ENCODE measurements at regions not wholly inside any gene's neighbourhood (a gene's known extent, or its start where the extent isn't known, plus 50 kb on each side); places are given as distances from the start of the nearest gene placed in this dataset.

DNA sequence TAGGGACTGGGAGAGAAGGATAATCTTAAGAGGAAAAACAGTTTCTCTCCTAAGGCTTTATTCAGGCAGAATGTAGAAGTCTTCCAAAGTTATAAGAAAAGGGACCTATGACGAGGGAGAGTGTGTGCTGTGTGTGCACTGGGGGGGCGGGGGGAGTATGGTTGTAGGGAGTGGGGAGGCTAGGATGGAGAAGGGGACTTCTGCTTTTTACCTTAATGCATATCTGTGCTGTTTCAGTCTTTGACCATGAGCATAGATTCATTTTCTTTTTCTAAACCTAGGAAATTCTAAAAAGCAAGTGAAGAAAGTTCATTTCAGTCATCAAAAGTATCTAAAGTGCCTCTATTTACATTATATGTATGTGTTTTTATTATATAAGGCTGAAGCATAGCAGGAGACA, 52.6 kb upstream of the RASA2 start:
- no peaks in the 10 kb centered on the region for H3K4me1 ChIP-seq (ENCODE audit: control insufficient read depth, extremely low read depth, insufficient read depth, low read length)
- FAIRE-seq (no peak), DNase-seq (ENCODE audit: low read depth, low spot score) (no peak)
- no peak overlapping the region for H3K27ac ChIP-seq (ENCODE audit: insufficient read depth, low read depth, low read length)
- no peak overlapping the region for H2AFZ ChIP-seq (ENCODE audit: low read depth, low read length)
- intact Hi-C loops (cut with micrococcal nuclease), result no loop called here
- H3K9me3 ChIP-seq (replicated peaks; ENCODE audit: control insufficient read depth, insufficient read depth, low read length), result no peaks in the 10 kb centered on the region
- H3K27me3 ChIP-seq (ENCODE audit: control insufficient read depth in 2 of 2, insufficient read depth in 2 of 2, low read length in 2 of 2), result no peaks in the 10 kb centered on the region
- no peaks in the 10 kb centered on the region for H3K9me1 ChIP-seq (replicated peaks; ENCODE audit: control insufficient read depth, extremely low read depth, insufficient read depth, low read length)
- no peak overlapping the region for H3K4me3 ChIP-seq (replicated peaks in 1 of 3; ENCODE audit: insufficient read depth in 1 of 3, low read depth in 1 of 3, low read length in 3 of 3)
- POLR2A ChIA-PET, result interaction anchor here (0.6 kb wide), 1 partner anchor 92 kb away, joined by 4 read pairs; no protein-coding TSS in a partner anchor
- H4K20me1 ChIP-seq (replicated peaks; ENCODE audit: control insufficient read depth, extremely low read depth, insufficient read depth, low read length), result no peaks in the 10 kb centered on the region
- H3K79me2 ChIP-seq (ENCODE audit: control insufficient read depth, insufficient read depth, low read length), result peaks cover 38% of the 10 kb centered on the region
- TF ChIP-seq POLR2A (IDR thresholded peaks at IDR 0.05; ENCODE audit: low read depth, low read length) (no peak), MYC (IDR thresholded peaks at IDR 0.05; ENCODE audit: low read depth, low read length) (no peak), GATA2 (IDR thresholded peaks at IDR 0.05; ENCODE audit: insufficient read depth, insufficient read length, low read depth, low read length) (no peak), EZH2 (IDR thresholded peaks at IDR 0.05; ENCODE audit: borderline replicate concordance, low read depth, low read length, severe bottlenecking) (no peak), JUN (IDR thresholded peaks at IDR 0.05; ENCODE audit: borderline replicate concordance, insufficient read depth, insufficient read length, low read depth) (no peak)
- BruUV-seq (replicated peaks), result no TSS peak
- dilution Hi-C loops (cut with MboI; ENCODE audit: extremely low pct_ligation_motif_present, low sequenced_read_pairs), result no loop called here
- CTCF ChIA-PET, result interaction anchor here (1.0 kb wide), 1 partner anchor 74 kb away, joined by 4 read pairs; no protein-coding TSS in a partner anchor
- peaks cover 7 to 10% of the 10 kb centered on the region in 2 experiments for H3K36me3 ChIP-seq (ENCODE audit: control insufficient read depth in 2 of 2, extremely low read depth in 1 of 2, insufficient read depth in 2 of 2, low read length in 2 of 2)
- no peak overlapping the region for H3K4me2 ChIP-seq (ENCODE audit: insufficient read depth, low read length)
- no peak overlapping the region for H3K9ac ChIP-seq (replicated peaks; ENCODE audit: extremely low read depth, insufficient read depth, low read length)

DNA sequence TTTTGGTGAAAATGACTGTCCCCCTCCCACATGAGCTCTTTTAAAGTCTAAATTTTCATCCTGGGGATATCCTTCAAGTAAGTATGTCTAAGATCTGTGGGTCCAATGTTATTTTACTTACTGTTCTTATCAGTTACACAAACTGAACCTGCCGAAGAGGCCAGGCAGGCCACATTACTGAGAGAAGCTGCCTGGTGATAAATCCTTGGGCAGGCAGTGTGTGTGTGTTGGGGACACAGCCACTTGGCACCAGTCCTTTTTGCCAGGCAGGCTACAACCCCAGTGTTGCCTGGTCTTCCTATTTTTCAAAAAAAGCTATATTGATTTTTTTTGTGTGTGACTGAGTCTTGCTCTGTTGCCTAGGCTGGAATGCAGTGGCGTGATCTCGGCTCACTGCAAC, 50.6 kb upstream of the RASA2 start:
- Histone ChIP-seq H3K9me3 (replicated peaks; ENCODE audit: control insufficient read depth, insufficient read depth, low read length) (no peaks in the 10 kb centered on the region), H3K36me3 (ENCODE audit: control insufficient read depth in 2 of 2, extremely low read depth in 1 of 2, insufficient read depth in 2 of 2, low read length in 2 of 2) (peaks cover 0 to 2% of the 10 kb centered on the region in 2 experiments), H3K4me3 (replicated peaks in 1 of 3; ENCODE audit: insufficient read depth in 1 of 3, low read depth in 1 of 3, low read length in 3 of 3) (no peak overlapping the region), H4K20me1 (replicated peaks; ENCODE audit: control insufficient read depth, extremely low read depth, insufficient read depth, low read length) (no peaks in the 10 kb centered on the region), H3K27me3 (ENCODE audit: control insufficient read depth in 2 of 2, insufficient read depth in 2 of 2, low read length in 2 of 2) (no peaks in the 10 kb centered on the region), H3K4me1 (ENCODE audit: control insufficient read depth, extremely low read depth, insufficient read depth, low read length) (peaks cover 6% of the 10 kb centered on the region), H3K27ac (ENCODE audit: insufficient read depth, low read depth, low read length) (no peak overlapping the region), H2AFZ (ENCODE audit: low read depth, low read length) (no peak overlapping the region), H3K9me1 (replicated peaks; ENCODE audit: control insufficient read depth, extremely low read depth, insufficient read depth, low read length) (no peaks in the 10 kb centered on the region), H3K79me2 (ENCODE audit: control insufficient read depth, insufficient read depth, low read length) (peaks cover 27% of the 10 kb centered on the region), H3K4me2 (ENCODE audit: insufficient read depth, low read length) (no peak overlapping the region), H3K9ac (replicated peaks; ENCODE audit: extremely low read depth, insufficient read depth, low read length) (no peak overlapping the region)
- POLR2A ChIA-PET, result no interaction called here
- DNase-seq (ENCODE audit: low read depth, low spot score), result no peak
- CTCF ChIA-PET, result interaction anchor here (1.2 to 8.2 kb wide), 6 partner anchors 10 to 125 kb away, joined by 3 to 84 read pairs (median 4); no protein-coding TSS in a partner anchor
- intact Hi-C loops (cut with micrococcal nuclease) (no loop called here), dilution Hi-C loops (cut with MboI; ENCODE audit: extremely low pct_ligation_motif_present, low sequenced_read_pairs) (no loop called here)
- no TSS peak for BruUV-seq (replicated peaks)
- FAIRE-seq, result no peak
- TF ChIP-seq JUN (IDR thresholded peaks at IDR 0.05; ENCODE audit: borderline replicate concordance, insufficient read depth, insufficient read length, low read depth), result no peak
- TF ChIP-seq GATA2 (IDR thresholded peaks at IDR 0.05; ENCODE audit: insufficient read depth, insufficient read length, low read depth, low read length), result no peak
- no peak for TF ChIP-seq POLR2A (IDR thresholded peaks at IDR 0.05; ENCODE audit: low read depth, low read length)
- no peak for TF ChIP-seq FOS (IDR thresholded peaks at IDR 0.05; ENCODE audit: borderline replicate concordance, insufficient read depth, low read length)
- TF ChIP-seq EZH2 (IDR thresholded peaks at IDR 0.05; ENCODE audit: borderline replicate concordance, low read depth, low read length, severe bottlenecking), result no peak
- TF ChIP-seq, protein P1, sequence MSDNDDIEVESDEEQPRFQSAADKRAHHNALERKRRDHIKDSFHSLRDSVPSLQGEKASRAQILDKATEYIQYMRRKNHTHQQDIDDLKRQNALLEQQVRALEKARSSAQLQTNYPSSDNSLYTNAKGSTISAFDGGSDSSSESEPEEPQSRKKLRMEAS (IDR thresholded peaks at IDR 0.05; ENCODE audit: insufficient read depth, insufficient read length), result no peak
- no peak for TF ChIP-seq POLR2AphosphoS5 (IDR thresholded peaks at IDR 0.05; ENCODE audit: insufficient read depth, low read depth, low read length)
- TF ChIP-seq, protein P2, sequence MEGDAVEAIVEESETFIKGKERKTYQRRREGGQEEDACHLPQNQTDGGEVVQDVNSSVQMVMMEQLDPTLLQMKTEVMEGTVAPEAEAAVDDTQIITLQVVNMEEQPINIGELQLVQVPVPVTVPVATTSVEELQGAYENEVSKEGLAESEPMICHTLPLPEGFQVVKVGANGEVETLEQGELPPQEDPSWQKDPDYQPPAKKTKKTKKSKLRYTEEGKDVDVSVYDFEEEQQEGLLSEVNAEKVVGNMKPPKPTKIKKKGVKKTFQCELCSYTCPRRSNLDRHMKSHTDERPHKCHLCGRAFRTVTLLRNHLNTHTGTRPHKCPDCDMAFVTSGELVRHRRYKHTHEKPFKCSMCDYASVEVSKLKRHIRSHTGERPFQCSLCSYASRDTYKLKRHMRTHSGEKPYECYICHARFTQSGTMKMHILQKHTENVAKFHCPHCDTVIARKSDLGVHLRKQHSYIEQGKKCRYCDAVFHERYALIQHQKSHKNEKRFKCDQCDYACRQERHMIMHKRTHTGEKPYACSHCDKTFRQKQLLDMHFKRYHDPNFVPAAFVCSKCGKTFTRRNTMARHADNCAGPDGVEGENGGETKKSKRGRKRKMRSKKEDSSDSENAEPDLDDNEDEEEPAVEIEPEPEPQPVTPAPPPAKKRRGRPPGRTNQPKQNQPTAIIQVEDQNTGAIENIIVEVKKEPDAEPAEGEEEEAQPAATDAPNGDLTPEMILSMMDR (IDR thresholded peaks at IDR 0.05; ENCODE audit: extremely low read depth in 1 of 2, insufficient read depth in 1 of 2, low read depth in 1 of 2, low read length in 2 of 2), result no peak
- no peak for TF ChIP-seq MYC (IDR thresholded peaks at IDR 0.05; ENCODE audit: low read depth, low read length)

Data from endothelial cell of umbilical vein (primary cell).